Activated CD8-positive, alpha-beta T cell treated with anti-CD3 and anti-CD28 coated beads for 36 hours (primary cell): ENCODE measurements at regions not wholly inside any gene's neighbourhood (a gene's known extent, or its start where the extent isn't known, plus 50 kb on each side); places are given as distances from the start of the nearest gene placed in this dataset.

Experiments
- ATAC-seq: fragments of 200-7000 bp; cut with Tn5 transposase; one replicate; pipeline ENCODE4 v1.10.0; 2021; ENCODE audit warnings: mild to moderate bottlenecking, moderate library complexity
- CTCF ChIA-PET: fragments of 350-600 bp; sonication (Branson Sonifier 250); formaldehyde crosslinking; loops from one replicate; lab custom pipeline; 2021; ENCODE audit warnings: antibody characterized with exemption; lab: Charles Lee
- POLR2A ChIA-PET: fragments of 350-600 bp; sonication (Branson Sonifier 250); formaldehyde crosslinking; loops from one replicate; lab custom pipeline; 2021; ENCODE audit warnings: antibody characterized with exemption; lab: Charles Lee
- DNase-seq: peaks from one replicate; pipeline ENCODE4 v3.0.0-alpha.2; 2020
- H3K27ac Mint-ChIP-seq: one replicate; pipeline ENCODE4 v1.8.0; 2021; ENCODE audit warnings: mild to moderate bottlenecking, mixed read lengths
- H3K27me3 Mint-ChIP-seq: one replicate; pipeline ENCODE4 v1.8.0; 2021; ENCODE audit warnings: mixed read lengths
- H3K36me3 Mint-ChIP-seq: one replicate; pipeline ENCODE4 v1.8.0; 2021; ENCODE audit warnings: low read depth, mixed read lengths
- H3K4me1 Mint-ChIP-seq: one replicate; pipeline ENCODE4 v1.8.0; 2021; ENCODE audit warnings: low read depth, mixed read lengths
- H3K4me3 Mint-ChIP-seq: one replicate; pipeline ENCODE4 v1.8.0; 2021; ENCODE audit warnings: mild to moderate bottlenecking, moderate library complexity, mixed read lengths
- H3K9me3 Mint-ChIP-seq: one replicate; pipeline ENCODE4 v1.8.0; 2021; ENCODE audit warnings: mixed read lengths
- intact Hi-C: fragments of 100-400 bp; cut with micrococcal nuclease; formaldehyde crosslinking; loops from one replicate; pipeline ENCODE4 v1.10.0; 2022
- TF ChIP-seq, protein P1 (sequence below): fragments of 200-600 bp; IDR thresholded peaks from one replicate; pipeline ENCODE4 v1.8.0; 2022; ENCODE audit warnings: antibody characterized with exemption, mild to moderate bottlenecking

DNA sequence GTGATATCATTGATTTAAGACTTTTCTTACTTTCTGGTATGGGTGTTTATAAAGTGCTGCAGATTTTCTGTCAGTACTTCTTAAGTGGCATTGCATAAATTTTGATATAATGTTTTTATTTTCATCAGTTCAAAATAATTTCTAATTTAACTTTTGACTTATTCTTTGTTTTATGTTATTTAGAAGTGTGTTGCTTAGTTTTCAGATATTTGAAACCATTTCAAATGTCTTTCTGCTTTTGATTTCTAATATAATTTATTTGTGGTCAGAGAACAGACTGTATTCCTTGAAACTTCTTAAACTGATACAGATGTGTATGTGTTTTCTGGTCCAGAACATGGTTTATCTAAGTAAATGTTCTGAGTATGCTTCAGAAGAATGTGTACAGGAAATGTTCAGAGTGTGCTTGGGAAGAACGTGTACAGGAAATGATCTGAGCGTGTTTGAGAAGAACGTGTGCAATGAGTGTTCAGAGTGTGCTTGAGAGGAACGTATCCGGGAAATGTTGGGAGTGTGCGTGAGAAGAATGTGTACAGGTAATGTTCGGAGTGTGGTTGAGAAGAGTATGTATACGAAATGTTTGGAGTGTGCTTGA is 265.7 kb upstream of the HS6ST1 start:
- ChIA-PET CTCF (no interaction called here), POLR2A (no interaction called here)
- Mint-ChIP-seq H3K4me1 (no peaks in the 10 kb centered on the region), H3K9me3 (peaks cover 2% of the 10 kb centered on the region), H3K4me3 (no peak overlapping the region), H3K27me3 (peaks cover 2% of the 10 kb centered on the region), H3K27ac (no peak overlapping the region), H3K36me3 (no peaks in the 10 kb centered on the region)
- intact Hi-C loops: no loop called here
- DNase-seq (no peak), ATAC-seq (no peak)
- TF ChIP-seq, protein P1, sequence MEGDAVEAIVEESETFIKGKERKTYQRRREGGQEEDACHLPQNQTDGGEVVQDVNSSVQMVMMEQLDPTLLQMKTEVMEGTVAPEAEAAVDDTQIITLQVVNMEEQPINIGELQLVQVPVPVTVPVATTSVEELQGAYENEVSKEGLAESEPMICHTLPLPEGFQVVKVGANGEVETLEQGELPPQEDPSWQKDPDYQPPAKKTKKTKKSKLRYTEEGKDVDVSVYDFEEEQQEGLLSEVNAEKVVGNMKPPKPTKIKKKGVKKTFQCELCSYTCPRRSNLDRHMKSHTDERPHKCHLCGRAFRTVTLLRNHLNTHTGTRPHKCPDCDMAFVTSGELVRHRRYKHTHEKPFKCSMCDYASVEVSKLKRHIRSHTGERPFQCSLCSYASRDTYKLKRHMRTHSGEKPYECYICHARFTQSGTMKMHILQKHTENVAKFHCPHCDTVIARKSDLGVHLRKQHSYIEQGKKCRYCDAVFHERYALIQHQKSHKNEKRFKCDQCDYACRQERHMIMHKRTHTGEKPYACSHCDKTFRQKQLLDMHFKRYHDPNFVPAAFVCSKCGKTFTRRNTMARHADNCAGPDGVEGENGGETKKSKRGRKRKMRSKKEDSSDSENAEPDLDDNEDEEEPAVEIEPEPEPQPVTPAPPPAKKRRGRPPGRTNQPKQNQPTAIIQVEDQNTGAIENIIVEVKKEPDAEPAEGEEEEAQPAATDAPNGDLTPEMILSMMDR: no peak

DNA sequence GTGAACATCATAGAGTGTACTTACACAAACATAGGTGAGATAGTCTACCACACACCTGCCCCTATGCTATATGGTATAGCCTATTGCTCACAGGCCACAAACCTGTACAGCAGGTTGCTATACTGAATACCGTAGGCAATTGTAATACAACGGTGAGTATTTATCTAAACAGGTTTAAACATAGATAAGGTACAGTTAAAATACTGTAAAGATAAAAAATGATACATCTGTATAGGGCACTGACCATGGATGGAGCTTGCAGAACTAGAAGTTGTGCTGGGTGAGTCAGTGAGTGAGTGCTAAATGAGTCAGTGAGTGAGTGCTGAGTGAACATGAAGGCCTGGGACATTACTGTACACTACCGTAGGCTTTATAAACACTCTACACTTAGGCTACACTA is 267.0 kb upstream of the HS6ST1 start:
- Mint-ChIP-seq H3K36me3 (no peaks in the 10 kb centered on the region), H3K9me3 (peaks cover 2% of the 10 kb centered on the region), H3K27ac (no peak overlapping the region), H3K4me1 (no peaks in the 10 kb centered on the region), H3K4me3 (no peak overlapping the region), H3K27me3 (peaks cover 4% of the 10 kb centered on the region)
- ChIA-PET CTCF (no interaction called here), POLR2A (interaction anchor here (0.6 kb wide), 1 partner anchor 346 kb away, joined by 3 read pairs; no protein-coding TSS in a partner anchor)
- ATAC-seq: no peak
- TF ChIP-seq, protein P1: no peak
- intact Hi-C loops: no loop called here
- no peak for DNase-seq

DNA sequence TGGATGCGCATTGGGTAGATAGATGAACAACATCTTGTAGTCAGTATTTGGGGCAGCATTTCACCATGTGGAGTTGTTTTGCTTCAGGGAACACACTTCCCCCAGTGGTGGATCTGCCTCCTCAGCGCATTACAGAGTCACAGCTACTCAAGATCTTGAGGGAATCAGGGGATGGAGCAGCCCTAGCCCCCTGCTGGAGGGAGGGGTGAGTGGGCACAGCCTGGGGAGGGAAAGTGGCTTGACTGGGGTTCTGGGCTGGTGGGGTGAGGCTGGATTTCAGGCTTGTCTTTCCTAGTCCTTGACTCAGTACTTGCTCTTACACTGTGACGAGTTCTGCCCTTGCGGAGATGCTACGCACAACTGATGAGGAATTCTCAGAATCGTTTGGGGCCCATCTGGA is 271.0 kb upstream of the HS6ST1 start:
- Mint-ChIP-seq H3K36me3 (no peaks in the 10 kb centered on the region), H3K27me3 (peaks cover 4% of the 10 kb centered on the region), H3K9me3 (peaks cover under 1% of the 10 kb centered on the region), H3K27ac (no peak overlapping the region), H3K4me3 (no peak overlapping the region), H3K4me1 (no peaks in the 10 kb centered on the region)
- TF ChIP-seq, protein P1: no peak
- ATAC-seq (no peak), DNase-seq (no peak)
- POLR2A ChIA-PET: no interaction called here
- CTCF ChIA-PET: no interaction called here
- intact Hi-C loops: no loop called here

GRCh38 chr2:128590309-128591021 is 271.8 kb upstream of the HS6ST1 start:
- CTCF ChIA-PET: no interaction called here
- Mint-ChIP-seq H3K27me3 (peaks cover 4% of the 10 kb centered on the region), H3K4me3 (no peak overlapping the region), H3K4me1 (no peaks in the 10 kb centered on the region), H3K27ac (no peak overlapping the region), H3K36me3 (no peaks in the 10 kb centered on the region), H3K9me3 (no peaks in the 10 kb centered on the region)
- TF ChIP-seq, protein P1: no peak
- ATAC-seq (no peak), DNase-seq (no peak)
- intact Hi-C loops: no loop called here
- POLR2A ChIA-PET: no interaction called here
